ENCODE measurements at regions not wholly inside any gene's neighbourhood (a gene's known extent, or its start where the extent isn't known, plus 50 kb on each side); places are given as distances from the start of the nearest gene placed in this dataset.

GRCh38 chr2:17035010-17035409 lies 369.4 kb upstream of the CYRIA start:
- TF ChIP-seq CTCF (conservative IDR thresholded peaks at IDR 0.05; ENCODE audit: low read depth in 2 of 2) (no peak), EZH2 (IDR thresholded peaks at IDR 0.05; ENCODE audit: low read depth, unreplicated experiment) (no peak), EZH2phosphoT487 (IDR thresholded peaks at IDR 0.05; ENCODE audit: unreplicated experiment) (no peak), CREB1 (CRISPR knock-in tag; IDR thresholded peaks at IDR 0.05; ENCODE audit: low read depth) (no peak), POLR2AphosphoS5 (IDR thresholded peaks at IDR 0.05; ENCODE audit: low read depth) (no peak), STAT1 (IDR thresholded peaks at IDR 0.05; ENCODE audit: unreplicated experiment) (no peak), ZNF331 (CRISPR knock-in tag; IDR thresholded peaks at IDR 0.05; ENCODE audit: low read depth) (no peak), NANOG (IDR thresholded peaks at IDR 0.05; ENCODE audit: borderline replicate concordance) (no peak), JUNB (IDR thresholded peaks at IDR 0.05; ENCODE audit: unreplicated experiment) (no peak), ZNF462 (CRISPR knock-in tag; IDR thresholded peaks at IDR 0.05) (no peak), REST (IDR thresholded peaks at IDR 0.05; ENCODE audit: unreplicated experiment) (no peak), ZNF114 (CRISPR knock-in tag; IDR thresholded peaks at IDR 0.05) (no peak)

Data from GM23338 (cell line).